Erythroblast (primary cell): ENCODE measurements at regions not wholly inside any gene's neighbourhood (a gene's known extent, or its start where the extent isn't known, plus 50 kb on each side); places are given as distances from the start of the nearest gene placed in this dataset.

ENCODE experiments used
- DNase-seq, 2 experiments: peaks; one replicate each; lab custom pipeline; 2025; lab: John Stamatoyannopoulos, UW
- GATA1 ChIP-seq: IDR thresholded peaks from 2 replicates; pipeline ENCODE4 v1.6.1; 2011; ENCODE audit warnings: low read depth, mild to moderate bottlenecking, control low read depth, low read length, moderate library complexity
- POLR2A ChIP-seq: IDR thresholded peaks from 2 replicates; pipeline ENCODE4 v1.6.1; 2011; ENCODE audit warnings: mild to moderate bottlenecking, low read length

- TF ChIP-seq GATA1: no peak
- TF ChIP-seq POLR2A: no peak
- DNase-seq: no peak
Measured at GRCh38 chr16:64131423-64131822, 990.4 kb downstream of the CDH11 start.

GRCh38 chr16:64130140-64130539, 991.7 kb downstream of the CDH11 start:
- TF ChIP-seq POLR2A: no peak
- TF ChIP-seq GATA1: no peak
- no peak for DNase-seq

- TF ChIP-seq GATA1 (no peak), POLR2A (no peak)
Measured at GRCh38 chr16:64122177-64122576, 999.7 kb downstream of the CDH11 start.

GRCh38 chr16:64121473-64121872, 1000.4 kb downstream of the CDH11 start:
- TF ChIP-seq GATA1 (no peak), POLR2A (no peak)
- no peak for DNase-seq

More at GRCh38 chr16:64122177-64122576, 999.7 kb downstream of the CDH11 start:
- DNase-seq: no peak

- TF ChIP-seq GATA1 (no peak), POLR2A (no peak)
- DNase-seq: no peak
Measured at GRCh38 chr16:64116151-64116550, 1005.7 kb downstream of the CDH11 start.

GRCh38 chr16:64109241-64109640, 1012.6 kb downstream of the CDH11 start:
- no peak for DNase-seq
- TF ChIP-seq POLR2A: no peak
- no peak for TF ChIP-seq GATA1

- TF ChIP-seq POLR2A: no peak
- no peak for TF ChIP-seq GATA1
- no peak for DNase-seq
Measured at GRCh38 chr16:64102654-64103053, 1019.2 kb downstream of the CDH11 start.

- no peak for DNase-seq
- no peak for TF ChIP-seq POLR2A
- TF ChIP-seq GATA1: no peak
Measured at GRCh38 chr16:64098451-64098850, 1023.4 kb downstream of the CDH11 start.

- no peak for DNase-seq
- TF ChIP-seq POLR2A (no peak), GATA1 (no peak)
Measured at GRCh38 chr16:64096689-64097088, 1025.2 kb downstream of the CDH11 start.

GRCh38 chr16:64094992-64095634, 1026.8 kb downstream of the CDH11 start:
- DNase-seq: no peak
- TF ChIP-seq GATA1: no peak
- no peak for TF ChIP-seq POLR2A

GRCh38 chr16:64094181-64094965, 1027.5 kb downstream of the CDH11 start:
- TF ChIP-seq POLR2A: no peak
- TF ChIP-seq GATA1: no peak
- no peak for DNase-seq

- no peak for DNase-seq
- no peak for TF ChIP-seq POLR2A
Measured at GRCh38 chr16:64092271-64092670, 1029.6 kb downstream of the CDH11 start.

GRCh38 chr16:64090327-64090726, 1031.5 kb downstream of the CDH11 start:
- DNase-seq: no peak
- no peak for TF ChIP-seq POLR2A
- no peak for TF ChIP-seq GATA1

- TF ChIP-seq GATA1: no peak
- no peak for TF ChIP-seq POLR2A
- DNase-seq: peak in 1 of 2 experiments; percentile 17
Measured at GRCh38 chr16:64089697-64090096, 1032.2 kb downstream of the CDH11 start.

- TF ChIP-seq GATA1 (no peak), POLR2A (no peak)
Measured at GRCh38 chr16:64088838-64089237, 1033.0 kb downstream of the CDH11 start.

More at GRCh38 chr16:64088838-64089237, 1033.0 kb downstream of the CDH11 start:
- no peak for DNase-seq
